RWPE2 (cell line): ENCODE measurements at regions not wholly inside any gene's neighbourhood (a gene's known extent, or its start where the extent isn't known, plus 50 kb on each side); places are given as distances from the start of the nearest gene placed in this dataset.

Experiments
- ATAC-seq: fragments of 200-7000 bp; cut with Tn5 transposase; 3 replicates; pipeline ENCODE4 v1.9.1; 2021; ENCODE audit warnings: low read depth
- DNase-seq: peaks from one replicate; pipeline ENCODE4 v3.0.0-alpha.2; 2020; ENCODE audit warnings: low spot score
- H3K27ac ChIP-seq: fragments of 450-650 bp; 2 replicates; pipeline ENCODE4 v1.5.1; 2017; ENCODE audit warnings: mild to moderate bottlenecking; ENCODE audit not compliant: poor library complexity, severe bottlenecking
- H3K27me3 ChIP-seq: fragments of 250-450 bp; sonication (Bioruptor Pico); 2 replicates; pipeline ENCODE4 v1.5.1; 2021; ENCODE audit warnings: mild to moderate bottlenecking, moderate library complexity; ENCODE audit not compliant: insufficient read depth, poor library complexity, severe bottlenecking
- H3K36me3 ChIP-seq: fragments of 250-450 bp; sonication (Bioruptor Pico); 2 replicates; pipeline ENCODE4 v1.5.1; 2020; ENCODE audit warnings: low read depth, mild to moderate bottlenecking, moderate library complexity
- H3K4me1 ChIP-seq: fragments of 250-450 bp; sonication (Bioruptor Pico); 2 replicates; pipeline ENCODE4 v1.5.1; 2021; ENCODE audit warnings: mild to moderate bottlenecking, moderate library complexity; ENCODE audit not compliant: insufficient read depth, poor library complexity, severe bottlenecking
- H3K4me3 ChIP-seq: fragments of 250-450 bp; sonication (Bioruptor Pico); 2 replicates; pipeline ENCODE4 v1.5.1; 2021; ENCODE audit warnings: mild to moderate bottlenecking, moderate library complexity; ENCODE audit not compliant: severe bottlenecking
- H3K9me3 ChIP-seq: fragments of 250-450 bp; sonication (Bioruptor Pico); 2 replicates; pipeline ENCODE4 v1.5.1; 2021; ENCODE audit warnings: mild to moderate bottlenecking, moderate library complexity; ENCODE audit not compliant: severe bottlenecking
- CTCF ChIP-seq: fragments of 450-650 bp; IDR thresholded peaks from one replicate; pipeline ENCODE4 v1.5.1; 2017; ENCODE audit warnings: mild to moderate bottlenecking, moderate library complexity; ENCODE audit not compliant: poor library complexity, severe bottlenecking

- Histone ChIP-seq H3K27ac (no peak overlapping the region), H3K36me3 (no peaks in the 10 kb centered on the region), H3K4me3 (no peak overlapping the region), H3K27me3 (no peaks in the 10 kb centered on the region), H3K9me3 (no peaks in the 10 kb centered on the region), H3K4me1 (no peaks in the 10 kb centered on the region)
- DNase-seq = no peak
- ATAC-seq = no peak
- no peak for TF ChIP-seq CTCF
These were observed 92.2 kb downstream of the DYRK2 start for GRCh38 chr12:67740711-67741110.

- DNase-seq (no peak), ATAC-seq (no peak)
- Histone ChIP-seq H3K27ac (no peak overlapping the region), H3K27me3 (no peaks in the 10 kb centered on the region), H3K36me3 (no peaks in the 10 kb centered on the region), H3K9me3 (no peaks in the 10 kb centered on the region), H3K4me3 (no peak overlapping the region), H3K4me1 (no peaks in the 10 kb centered on the region)
- TF ChIP-seq CTCF = no peak
These were observed 92.7 kb downstream of the DYRK2 start for GRCh38 chr12:67741270-67741669.

- H3K4me1 ChIP-seq = no peaks in the 10 kb centered on the region
- no peak for TF ChIP-seq CTCF
- no peak overlapping the region for H3K27ac ChIP-seq
- DNase-seq (no peak), ATAC-seq (no peak)
- H3K4me3 ChIP-seq = no peak overlapping the region
- H3K36me3 ChIP-seq = no peaks in the 10 kb centered on the region
- H3K27me3 ChIP-seq = no peaks in the 10 kb centered on the region
- H3K9me3 ChIP-seq = no peaks in the 10 kb centered on the region
These were observed 93.9 kb downstream of the DYRK2 start for GRCh38 chr12:67742461-67742860.

GRCh38 chr12:67747869-67748742 lies 99.6 kb downstream of the DYRK2 start:
- no peaks in the 10 kb centered on the region for H3K9me3 ChIP-seq
- ATAC-seq (peak; percentile 64), DNase-seq (no peak)
- H3K36me3 ChIP-seq = no peaks in the 10 kb centered on the region
- H3K27ac ChIP-seq = peak overlapping the region; percentile 56
- no peak overlapping the region for H3K4me3 ChIP-seq
- H3K27me3 ChIP-seq = no peaks in the 10 kb centered on the region
- no peak for TF ChIP-seq CTCF
- H3K4me1 ChIP-seq = peaks cover 12% of the 10 kb centered on the region

- TF ChIP-seq CTCF = no peak
- H3K27me3 ChIP-seq = no peaks in the 10 kb centered on the region
- H3K36me3 ChIP-seq = no peaks in the 10 kb centered on the region
- DNase-seq = no peak
- H3K9me3 ChIP-seq = no peaks in the 10 kb centered on the region
- H3K27ac ChIP-seq = peak overlapping the region; percentile 56
- H3K4me1 ChIP-seq = peaks cover 12% of the 10 kb centered on the region
- ATAC-seq = peak; percentile 76; the same call in 2 of the 3 replicates
- H3K4me3 ChIP-seq = no peak overlapping the region
These were observed 100.1 kb downstream of the DYRK2 start for GRCh38 chr12:67748743-67749040.
